Astrocyte of the spinal cord (primary cell): ENCODE measurements at regions not wholly inside any gene's neighbourhood (a gene's known extent, or its start where the extent isn't known, plus 50 kb on each side); places are given as distances from the start of the nearest gene placed in this dataset.

ENCODE experiments used
- DNase-seq: peaks from one replicate; pipeline ENCODE4 v3.0.0; 2011; ENCODE audit warnings: low read depth, low spot score
- H3K4me3 ChIP-seq: 2 replicates; pipeline ENCODE4 v1.5.1; 2011; ENCODE audit warnings: low read depth, mild to moderate bottlenecking, low read length, moderate library complexity
- in situ Hi-C: cut with HindIII; loops from 2 replicates; pipeline ENCODE4 v1.10.0; 2017; ENCODE audit warnings: low sequenced_read_pairs
- TF ChIP-seq, protein P1 (sequence below): IDR thresholded peaks from 2 replicates; pipeline ENCODE4 v1.5.1; 2012; ENCODE audit warnings: low read depth, mild to moderate bottlenecking, low read length, inconsistent platforms

DNA sequence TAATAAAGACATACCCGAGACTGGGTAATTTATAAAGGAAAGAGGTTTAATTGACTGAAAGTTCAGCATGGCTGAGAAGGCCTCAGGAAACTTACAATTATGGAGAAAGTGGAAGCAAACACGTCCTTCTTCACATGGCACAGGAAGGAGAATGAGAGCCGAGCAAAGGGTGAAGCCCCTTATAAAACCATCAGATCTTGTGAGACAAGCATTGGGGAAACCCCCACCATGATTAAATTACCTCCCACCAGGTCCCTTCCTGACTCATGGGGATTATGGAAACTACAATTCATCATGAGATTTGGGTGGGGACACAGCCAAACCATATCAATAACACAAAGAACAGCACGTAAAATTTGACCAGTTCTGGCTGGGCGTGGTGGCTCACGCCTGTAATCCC lies 85.6 kb upstream of the ATF7IP start:
- H3K4me3 ChIP-seq = no peak overlapping the region
- in situ Hi-C loops = no loop called here
- DNase-seq = no peak
- TF ChIP-seq, protein P1, sequence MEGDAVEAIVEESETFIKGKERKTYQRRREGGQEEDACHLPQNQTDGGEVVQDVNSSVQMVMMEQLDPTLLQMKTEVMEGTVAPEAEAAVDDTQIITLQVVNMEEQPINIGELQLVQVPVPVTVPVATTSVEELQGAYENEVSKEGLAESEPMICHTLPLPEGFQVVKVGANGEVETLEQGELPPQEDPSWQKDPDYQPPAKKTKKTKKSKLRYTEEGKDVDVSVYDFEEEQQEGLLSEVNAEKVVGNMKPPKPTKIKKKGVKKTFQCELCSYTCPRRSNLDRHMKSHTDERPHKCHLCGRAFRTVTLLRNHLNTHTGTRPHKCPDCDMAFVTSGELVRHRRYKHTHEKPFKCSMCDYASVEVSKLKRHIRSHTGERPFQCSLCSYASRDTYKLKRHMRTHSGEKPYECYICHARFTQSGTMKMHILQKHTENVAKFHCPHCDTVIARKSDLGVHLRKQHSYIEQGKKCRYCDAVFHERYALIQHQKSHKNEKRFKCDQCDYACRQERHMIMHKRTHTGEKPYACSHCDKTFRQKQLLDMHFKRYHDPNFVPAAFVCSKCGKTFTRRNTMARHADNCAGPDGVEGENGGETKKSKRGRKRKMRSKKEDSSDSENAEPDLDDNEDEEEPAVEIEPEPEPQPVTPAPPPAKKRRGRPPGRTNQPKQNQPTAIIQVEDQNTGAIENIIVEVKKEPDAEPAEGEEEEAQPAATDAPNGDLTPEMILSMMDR = no peak

DNA sequence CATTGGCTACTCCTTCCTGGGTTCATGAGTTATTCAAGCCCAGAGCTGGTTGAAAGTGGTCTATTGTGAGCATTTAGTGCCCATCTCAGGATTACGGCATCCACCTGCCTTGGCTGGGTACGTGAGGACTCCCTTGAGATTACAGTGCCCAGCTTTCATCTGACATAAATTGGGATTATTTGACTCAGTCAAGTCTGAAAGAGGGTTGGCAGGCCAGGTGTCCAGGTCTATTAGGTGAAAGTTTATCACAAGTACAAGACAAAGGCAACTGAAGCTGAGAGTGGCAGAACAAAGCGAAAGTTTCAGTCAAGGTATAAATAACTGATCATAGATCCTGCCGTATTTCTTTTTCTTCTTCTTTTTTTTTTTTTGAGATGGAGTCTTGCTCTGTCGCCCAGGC lies 84.6 kb upstream of the ATF7IP start:
- in situ Hi-C loops = no loop called here
- no peak overlapping the region for H3K4me3 ChIP-seq
- TF ChIP-seq, protein P1 = no peak
- DNase-seq = no peak

GRCh38 chr12:14281539-14281938 lies 83.9 kb upstream of the ATF7IP start:
- TF ChIP-seq, protein P1 = no peak
- H3K4me3 ChIP-seq = no peak overlapping the region
- no peak for DNase-seq
- in situ Hi-C loops = no loop called here

DNA sequence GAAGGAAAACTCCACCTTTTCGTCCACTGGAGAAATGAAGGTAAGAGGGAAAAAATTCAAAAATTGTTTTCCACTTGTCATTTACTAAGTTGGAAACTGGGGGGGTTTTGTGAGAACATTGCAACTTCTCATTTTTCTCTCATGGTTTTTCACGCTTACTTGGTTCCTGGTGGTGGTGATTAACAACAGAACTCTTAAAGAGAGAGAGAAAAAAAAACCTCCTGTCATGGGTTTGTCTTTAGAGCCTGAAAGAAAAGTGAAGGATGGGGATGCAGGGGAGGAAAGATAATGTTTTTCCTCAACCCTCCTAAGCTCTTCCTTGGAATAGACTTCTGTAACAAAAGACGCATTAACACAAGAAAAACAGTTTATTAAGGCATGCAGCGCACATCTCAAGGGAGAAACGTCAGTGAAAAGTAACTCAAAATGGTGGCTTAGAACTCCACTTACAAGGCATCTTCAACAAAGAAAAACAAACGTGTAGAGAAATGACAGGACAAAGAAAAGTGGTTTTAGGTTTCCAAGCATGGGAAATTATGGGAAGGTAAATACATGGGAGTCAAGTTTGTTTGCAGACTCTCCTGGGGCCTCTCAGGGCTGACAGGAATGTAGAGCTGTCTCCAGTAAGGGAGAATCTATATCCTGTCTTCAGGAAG lies 81.9 kb upstream of the ATF7IP start:
- DNase-seq = no peak
- in situ Hi-C loops = no loop called here
- TF ChIP-seq, protein P1 = no peak
- no peak overlapping the region for H3K4me3 ChIP-seq

DNA sequence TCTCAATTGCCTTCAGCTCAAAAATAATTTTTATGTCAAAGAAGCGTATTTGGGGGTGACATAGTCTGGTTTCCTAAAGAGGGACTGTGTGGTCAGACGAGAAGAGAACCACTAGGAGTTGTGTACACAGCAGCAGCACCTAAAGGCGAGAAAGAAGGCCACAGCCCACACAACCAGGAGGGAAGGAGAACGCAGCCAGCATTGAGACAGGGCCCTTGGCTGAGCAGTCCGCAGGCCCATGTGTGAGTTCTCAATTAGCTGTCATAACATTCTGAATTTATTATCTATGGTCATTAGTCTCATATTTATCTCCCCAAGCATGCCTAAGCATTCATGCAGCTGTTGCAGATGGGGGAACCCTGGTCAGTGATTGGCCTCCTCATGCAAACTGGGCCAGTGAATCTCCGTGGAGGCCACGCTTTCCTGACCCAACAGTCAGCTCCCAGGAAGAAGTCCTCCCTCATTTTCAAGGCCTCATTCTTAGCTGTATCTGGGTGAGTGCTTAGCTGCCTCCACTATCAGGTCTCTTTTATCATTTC lies 81.2 kb upstream of the ATF7IP start:
- no peak overlapping the region for H3K4me3 ChIP-seq
- in situ Hi-C loops = no loop called here
- TF ChIP-seq, protein P1 = no peak
- no peak for DNase-seq

DNA sequence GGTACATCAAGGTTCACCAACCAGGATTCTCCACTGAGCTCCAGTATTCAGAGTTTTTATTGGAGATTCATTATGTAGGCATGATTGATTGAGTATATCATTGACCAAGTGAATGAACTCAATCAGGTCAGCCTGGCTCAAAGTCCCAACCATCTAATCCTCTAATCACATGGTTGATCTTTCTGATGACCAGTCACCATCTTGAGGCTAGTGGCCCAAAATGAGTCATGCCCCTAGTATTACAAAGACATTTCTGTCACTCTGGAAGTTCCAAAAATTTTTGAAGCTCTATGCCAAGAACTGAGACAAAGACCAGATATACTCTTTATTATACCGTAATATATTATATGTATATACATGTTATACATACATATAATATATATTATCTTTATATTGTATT lies 75.9 kb upstream of the ATF7IP start:
- no peak for DNase-seq
- in situ Hi-C loops = no loop called here
- TF ChIP-seq, protein P1 = no peak
- H3K4me3 ChIP-seq = no peak overlapping the region
